ENCODE measurements at regions not wholly inside any gene's neighbourhood (a gene's known extent, or its start where the extent isn't known, plus 50 kb on each side); places are given as distances from the start of the nearest gene placed in this dataset.

- DNase-seq (ENCODE audit: low spot score) (no peak), ATAC-seq (no peak)
- ChIA-PET CTCF (no interaction called here), POLR2A (no interaction called here)
- Mint-ChIP-seq H3K36me3 (peaks cover 4% of the 10 kb centered on the region; the same call in 1 of the 2 replicates), H3K4me3 (no peak overlapping the region), H3K27ac (no peak overlapping the region), H3K9me3 (peaks cover 34% of the 10 kb centered on the region), H3K4me1 (no peaks in the 10 kb centered on the region), H3K27me3 (ENCODE audit: low read depth) (no peaks in the 10 kb centered on the region)
- TF ChIP-seq HMGXB4 (CRISPR knock-in tag; IDR thresholded peaks at IDR 0.05) (no peak), AFF4 (CRISPR knock-in tag; IDR thresholded peaks at IDR 0.05; ENCODE audit: borderline replicate concordance) (no peak), PRDM15 (CRISPR knock-in tag; IDR thresholded peaks at IDR 0.05) (no peak), MLX (CRISPR knock-in tag; IDR thresholded peaks at IDR 0.05) (no peak), ZNF671 (CRISPR knock-in tag; IDR thresholded peaks at IDR 0.05) (no peak)
Measured at GRCh38 chr7:46819819-46820218, 762.1 kb downstream of the TNS3 start.

- CTCF ChIA-PET: interaction anchor here (1.3 kb wide), 1 partner anchor 28 kb away, joined by 3 read pairs; no protein-coding TSS in a partner anchor
- POLR2A ChIA-PET: no interaction called here
- H3K9me3 Mint-ChIP-seq: peaks cover 24% of the 10 kb centered on the region
- DNase-seq (ENCODE audit: low spot score) (no peak), ATAC-seq (no peak)
- no peaks in the 10 kb centered on the region; the same call in 1 of the 2 replicates for H3K36me3 Mint-ChIP-seq
- 0 out of 2 replicates have a peak, but pooled peaks cover 5% of the 10 kb centered on the region for H3K4me1 Mint-ChIP-seq
- H3K27ac Mint-ChIP-seq: no peak overlapping the region
- no peak overlapping the region for H3K4me3 Mint-ChIP-seq
- TF ChIP-seq CBFB (CRISPR knock-in tag; IDR thresholded peaks at IDR 0.05; ENCODE audit: low read depth): no peak
- no peak for TF ChIP-seq HMGA2 (CRISPR knock-in tag; IDR thresholded peaks at IDR 0.05)
- TF ChIP-seq RORB (CRISPR knock-in tag; IDR thresholded peaks at IDR 0.05): no peak
- TF ChIP-seq TEAD4 (CRISPR knock-in tag; IDR thresholded peaks at IDR 0.05): no peak
- no peak for TF ChIP-seq ZNF416 (CRISPR knock-in tag; IDR thresholded peaks at IDR 0.05)
- TF ChIP-seq FOXP1 (CRISPR knock-in tag; IDR thresholded peaks at IDR 0.05; ENCODE audit: borderline replicate concordance): no peak
- TF ChIP-seq ETV6 (CRISPR knock-in tag; IDR thresholded peaks at IDR 0.05): no peak
- no peak for TF ChIP-seq E2F5 (CRISPR knock-in tag; IDR thresholded peaks at IDR 0.05)
- H3K27me3 Mint-ChIP-seq (ENCODE audit: low read depth): no peaks in the 10 kb centered on the region
Measured at GRCh38 chr7:46814516-46815250, 767.2 kb downstream of the TNS3 start.
